Sigmoid colon (tissue), 4 donors: ENCODE measurements at regions not wholly inside any gene's neighbourhood (a gene's known extent, or its start where the extent isn't known, plus 50 kb on each side); places are given as distances from the start of the nearest gene placed in this dataset.

Experiments used
- EP300 ChIP-seq, 4 donors: sonication (generic); formaldehyde crosslinking; IDR thresholded peaks; one replicate each; pipeline ENCODE4 v1.6.1; 2017; ENCODE audit warnings: antibody characterized with exemption in 4 of 4
- POLR2A ChIP-seq, 2 donors: fragments of 450-650 bp; IDR thresholded peaks; one replicate each; pipeline ENCODE4 v1.6.1; 2016; ENCODE audit warnings: antibody characterized with exemption in 2 of 2, mild to moderate bottlenecking in 2 of 2, moderate library complexity in 2 of 2
- POLR2AphosphoS5 ChIP-seq, 4 donors: sonication (generic); formaldehyde crosslinking; IDR thresholded peaks; one replicate each; pipeline ENCODE4 v1.6.1; 2017; ENCODE audit warnings: antibody characterized with exemption in 4 of 4
- TF ChIP-seq, protein P1 (sequence below), 4 experiments: fragments of 450-650 bp in 3 of 4; fragments of 200-600 bp in 1 of 4; IDR thresholded peaks; one replicate each; pipeline ENCODE4 v1.5.1; 2016 to 2019; ENCODE audit warnings: antibody characterized with exemption in 4 of 4, mild to moderate bottlenecking in 3 of 4, moderate library complexity in 2 of 4

- TF ChIP-seq, protein P1, sequence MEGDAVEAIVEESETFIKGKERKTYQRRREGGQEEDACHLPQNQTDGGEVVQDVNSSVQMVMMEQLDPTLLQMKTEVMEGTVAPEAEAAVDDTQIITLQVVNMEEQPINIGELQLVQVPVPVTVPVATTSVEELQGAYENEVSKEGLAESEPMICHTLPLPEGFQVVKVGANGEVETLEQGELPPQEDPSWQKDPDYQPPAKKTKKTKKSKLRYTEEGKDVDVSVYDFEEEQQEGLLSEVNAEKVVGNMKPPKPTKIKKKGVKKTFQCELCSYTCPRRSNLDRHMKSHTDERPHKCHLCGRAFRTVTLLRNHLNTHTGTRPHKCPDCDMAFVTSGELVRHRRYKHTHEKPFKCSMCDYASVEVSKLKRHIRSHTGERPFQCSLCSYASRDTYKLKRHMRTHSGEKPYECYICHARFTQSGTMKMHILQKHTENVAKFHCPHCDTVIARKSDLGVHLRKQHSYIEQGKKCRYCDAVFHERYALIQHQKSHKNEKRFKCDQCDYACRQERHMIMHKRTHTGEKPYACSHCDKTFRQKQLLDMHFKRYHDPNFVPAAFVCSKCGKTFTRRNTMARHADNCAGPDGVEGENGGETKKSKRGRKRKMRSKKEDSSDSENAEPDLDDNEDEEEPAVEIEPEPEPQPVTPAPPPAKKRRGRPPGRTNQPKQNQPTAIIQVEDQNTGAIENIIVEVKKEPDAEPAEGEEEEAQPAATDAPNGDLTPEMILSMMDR (IDR thresholded peaks at IDR 0.05): no peak
- TF ChIP-seq POLR2A (IDR thresholded peaks at IDR 0.05): no peak
- TF ChIP-seq EP300 (IDR thresholded peaks at IDR 0.05): no peak
- TF ChIP-seq POLR2AphosphoS5 (IDR thresholded peaks at IDR 0.05): no peak
Measured at GRCh38 chr6:164000276-164000675, 585.8 kb downstream of the QKI start.
